Natural killer cell treated with Interleukin-12 subunit alpha and Interleukin-12 subunit beta and Interleukin-15 and Interleukin-18, amount 100 ng/mL, for 72 hours (primary cell): ENCODE measurements at regions not wholly inside any gene's neighbourhood (a gene's known extent, or its start where the extent isn't known, plus 50 kb on each side); places are given as distances from the start of the nearest gene placed in this dataset.

ENCODE experiments used
- ATAC-seq, 2 donors: fragments of 150-1000 bp; cut with Tn5 transposase in 1 of 2; sonication (Bioruptor Pico), chemical (Tn5 transposase) in 1 of 2; 2 replicates each; pipeline ENCODE4 v1.10.0; 2021
- DNase-seq: peaks from one replicate; pipeline ENCODE4 v3.0.0; 2022; ENCODE audit warnings: low spot score
- H3K27ac Mint-ChIP-seq, 2 donors: 1 replicate in 1 of 2; 2 replicates in 1 of 2; pipeline ENCODE4 v1.8.0; 2022; ENCODE audit warnings: mixed read lengths in 2 of 2, mild to moderate bottlenecking in 1 of 2, moderate library complexity in 1 of 2
- H3K27me3 Mint-ChIP-seq, 2 donors: 1 replicate in 1 of 2; 2 replicates in 1 of 2; pipeline ENCODE4 v1.8.0; 2022; ENCODE audit warnings: mixed read lengths in 2 of 2
- H3K36me3 Mint-ChIP-seq: one replicate; pipeline ENCODE4 v1.8.0; 2022; ENCODE audit warnings: mixed read lengths
- H3K4me1 Mint-ChIP-seq, 2 donors: 1 replicate in 1 of 2; 2 replicates in 1 of 2; pipeline ENCODE4 v1.8.0; 2022; ENCODE audit warnings: low read depth in 2 of 2, mixed read lengths in 2 of 2, mild to moderate bottlenecking in 1 of 2
- H3K4me3 Mint-ChIP-seq: one replicate; pipeline ENCODE4 v1.8.0; 2022; ENCODE audit warnings: mixed read lengths
- H3K9me3 Mint-ChIP-seq: 2 replicates; pipeline ENCODE4 v1.8.0; 2022; ENCODE audit warnings: mixed read lengths

- Mint-ChIP-seq H3K36me3 (no peaks in the 10 kb centered on the region), H3K27me3 (peaks cover 8 to 10% of the 10 kb centered on the region in 2 donors), H3K9me3 (no peaks in the 10 kb centered on the region), H3K4me1 (peaks cover 0 to 5% of the 10 kb centered on the region in 2 donors), H3K4me3 (no peak overlapping the region), H3K27ac (no peak overlapping the region)
- ATAC-seq (peak in 1 of 2 donors; percentile 31), DNase-seq (no peak)
These were observed 188.9 kb upstream of the ZBED5 start for GRCh38 chr11:11046781-11047180.

- no peaks in the 10 kb centered on the region for H3K9me3 Mint-ChIP-seq
- no peak for DNase-seq
- H3K36me3 Mint-ChIP-seq: no peaks in the 10 kb centered on the region
- ATAC-seq: peak; percentile 25 to 30
- peaks cover 0 to 5% of the 10 kb centered on the region in 2 donors for H3K4me1 Mint-ChIP-seq
- no peak overlapping the region for H3K27ac Mint-ChIP-seq
- H3K27me3 Mint-ChIP-seq: peaks cover 0 to 7% of the 10 kb centered on the region in 2 donors
- no peak overlapping the region for H3K4me3 Mint-ChIP-seq
These were observed 187.5 kb upstream of the ZBED5 start for GRCh38 chr11:11045156-11045930.

GRCh38 chr11:11044137-11044855, 186.4 kb upstream of the ZBED5 start:
- no peak overlapping the region for H3K27ac Mint-ChIP-seq
- no peaks in the 10 kb centered on the region for H3K9me3 Mint-ChIP-seq
- DNase-seq (no peak), ATAC-seq (peak in 1 of 2 donors; percentile 3)
- H3K27me3 Mint-ChIP-seq: peaks cover 0 to 11% of the 10 kb centered on the region in 2 donors
- no peaks in the 10 kb centered on the region for H3K36me3 Mint-ChIP-seq
- H3K4me1 Mint-ChIP-seq: peaks cover 0 to 5% of the 10 kb centered on the region in 2 donors
- H3K4me3 Mint-ChIP-seq: no peak overlapping the region

GRCh38 chr11:11043721-11044120, 185.9 kb upstream of the ZBED5 start:
- H3K27me3 Mint-ChIP-seq: peaks cover 0 to 11% of the 10 kb centered on the region in 2 donors
- H3K4me1 Mint-ChIP-seq: peaks cover 0 to 5% of the 10 kb centered on the region in 2 donors
- H3K27ac Mint-ChIP-seq: no peak overlapping the region
- H3K4me3 Mint-ChIP-seq: no peak overlapping the region
- no peak for ATAC-seq
- no peak for DNase-seq
- H3K36me3 Mint-ChIP-seq: no peaks in the 10 kb centered on the region
- no peaks in the 10 kb centered on the region for H3K9me3 Mint-ChIP-seq

GRCh38 chr11:11039208-11039965, 181.5 kb upstream of the ZBED5 start:
- DNase-seq: no peak
- H3K4me3 Mint-ChIP-seq: no peak overlapping the region
- no peak overlapping the region for H3K27ac Mint-ChIP-seq
- no peaks in the 10 kb centered on the region for H3K9me3 Mint-ChIP-seq
- peaks cover 12 to 19% of the 10 kb centered on the region in 2 donors for H3K27me3 Mint-ChIP-seq
- no peak for ATAC-seq
- H3K36me3 Mint-ChIP-seq: no peaks in the 10 kb centered on the region
- H3K4me1 Mint-ChIP-seq: no peaks in the 10 kb centered on the region

DNA sequence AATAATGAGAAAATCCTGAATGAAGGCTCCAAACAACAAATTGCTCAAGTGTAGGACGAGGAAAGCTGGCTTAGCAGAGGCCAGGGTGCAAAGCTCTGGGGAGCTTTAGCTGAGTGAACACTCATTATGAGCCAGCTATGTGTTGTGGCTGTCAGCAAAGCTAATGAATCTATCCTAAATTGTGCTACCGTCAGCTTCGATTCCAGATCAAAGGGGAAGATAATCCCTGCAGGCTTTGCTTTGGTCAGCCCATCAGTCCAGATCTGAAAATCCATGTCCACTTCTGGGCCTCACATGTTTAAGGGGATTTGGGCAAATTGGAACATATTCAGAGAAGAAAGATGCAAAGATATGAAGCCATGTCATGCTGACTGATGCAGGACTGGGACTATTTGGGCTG, 180.9 kb upstream of the ZBED5 start:
- H3K27me3 Mint-ChIP-seq: peaks cover 15 to 21% of the 10 kb centered on the region in 2 donors
- no peak for DNase-seq
- H3K27ac Mint-ChIP-seq: no peak overlapping the region
- H3K4me3 Mint-ChIP-seq: no peak overlapping the region
- H3K9me3 Mint-ChIP-seq: no peaks in the 10 kb centered on the region
- ATAC-seq: no peak
- H3K4me1 Mint-ChIP-seq: no peaks in the 10 kb centered on the region
- no peaks in the 10 kb centered on the region for H3K36me3 Mint-ChIP-seq

DNA sequence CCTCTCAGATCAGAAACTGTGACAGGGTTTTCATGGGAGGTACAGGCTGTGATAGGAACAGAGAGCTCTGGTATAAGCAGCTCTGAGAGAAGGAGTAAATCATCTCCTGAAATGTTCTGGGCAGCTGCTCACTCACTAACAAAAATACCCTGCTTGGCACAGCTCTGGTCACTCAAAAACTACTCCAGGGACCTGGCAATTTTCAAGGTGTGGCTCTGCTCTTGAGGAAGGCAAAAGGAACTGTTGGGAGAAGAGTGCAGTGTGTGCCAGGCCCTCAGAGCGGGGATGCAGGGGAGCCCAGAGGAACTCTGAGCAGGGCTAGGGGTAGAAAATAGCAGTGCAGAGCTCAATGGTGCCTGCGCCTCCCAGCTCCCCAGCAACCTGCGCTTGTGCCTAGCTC, 180.5 kb upstream of the ZBED5 start:
- Mint-ChIP-seq H3K9me3 (no peaks in the 10 kb centered on the region), H3K36me3 (no peaks in the 10 kb centered on the region), H3K4me1 (no peaks in the 10 kb centered on the region), H3K4me3 (no peak overlapping the region), H3K27me3 (peaks cover 15 to 21% of the 10 kb centered on the region in 2 donors), H3K27ac (no peak overlapping the region)
- DNase-seq: no peak
- peak in 1 of 2 donors; percentile 53 for ATAC-seq

DNA sequence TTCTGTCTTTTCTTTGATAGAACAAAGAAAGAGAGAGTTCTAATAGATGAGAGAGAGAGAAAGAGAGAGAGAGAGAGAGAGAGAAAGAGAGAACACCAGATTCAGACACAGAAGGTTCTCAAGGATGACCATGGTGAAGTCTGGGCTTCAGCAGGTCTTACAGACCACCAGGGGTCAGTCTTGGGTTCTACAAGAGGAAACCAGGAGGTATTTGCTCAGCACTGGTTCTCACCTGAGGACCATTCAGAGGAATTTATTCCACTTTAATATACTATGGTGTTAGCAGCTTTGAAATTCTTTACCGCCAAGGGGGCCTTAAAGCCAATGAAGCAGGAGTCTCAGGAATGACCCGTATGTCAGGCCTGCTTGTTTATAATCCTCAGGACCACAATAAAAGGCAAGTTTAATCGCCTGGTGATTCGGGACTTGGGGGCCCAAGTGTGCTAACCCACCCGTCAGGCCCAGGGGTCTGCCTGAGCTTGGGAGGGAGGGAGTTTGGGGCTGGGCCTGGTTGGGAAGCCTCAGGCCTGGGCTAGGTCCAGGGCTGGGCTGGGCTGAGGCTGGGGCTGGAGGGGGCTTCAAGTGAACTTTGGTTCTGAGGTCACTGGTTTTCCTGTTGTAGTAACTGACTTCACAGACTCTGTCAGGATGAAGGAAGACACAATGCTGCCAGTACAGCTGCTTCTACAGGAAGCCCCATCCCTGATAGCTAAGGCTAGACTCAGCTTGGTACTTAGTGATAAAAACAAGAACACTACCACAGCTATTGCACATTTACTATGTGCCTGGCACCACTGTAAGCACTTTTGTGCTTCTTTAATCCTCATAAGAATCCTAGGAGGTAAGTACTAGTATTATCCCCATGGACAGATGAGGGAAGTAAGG, 179.2 kb upstream of the ZBED5 start:
- ATAC-seq: peak; percentile 48 to 70
- Mint-ChIP-seq H3K36me3 (no peaks in the 10 kb centered on the region), H3K4me3 (no peak overlapping the region), H3K27ac (no peak overlapping the region), H3K9me3 (no peaks in the 10 kb centered on the region), H3K27me3 (peaks cover 23% of the 10 kb centered on the region in 2 donors), H3K4me1 (no peaks in the 10 kb centered on the region)
- DNase-seq: no peak

DNA sequence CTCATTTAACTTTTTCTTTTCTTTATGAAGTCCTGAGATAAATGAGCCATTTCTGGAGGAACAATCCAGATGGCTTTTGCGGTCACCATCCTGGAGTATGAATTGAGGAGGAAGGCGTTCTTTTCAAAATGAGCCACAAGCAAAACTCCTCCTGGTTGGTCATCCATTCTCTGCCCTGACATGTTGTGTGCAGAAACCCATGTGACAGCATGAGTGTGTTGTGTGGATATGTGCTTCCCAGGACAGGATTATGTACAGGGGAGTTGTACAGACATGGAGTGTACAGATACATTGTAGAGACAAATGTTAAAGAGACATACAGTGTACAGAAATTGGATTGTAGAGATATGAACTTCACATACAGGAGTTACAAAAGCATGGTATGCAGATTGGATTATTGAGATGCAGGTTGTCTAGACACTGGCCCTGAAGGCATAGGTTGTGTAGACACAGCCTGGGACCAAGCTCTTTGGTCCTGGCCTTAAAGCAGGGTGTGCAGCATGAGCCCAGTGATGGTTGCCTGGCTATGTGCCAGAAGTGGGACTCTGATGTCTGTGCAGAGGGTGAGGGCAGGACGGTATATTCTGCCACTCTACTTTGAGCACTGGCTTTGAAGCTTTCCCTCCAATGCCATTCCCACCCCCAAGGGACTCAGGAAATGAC, 178.5 kb upstream of the ZBED5 start:
- no peaks in the 10 kb centered on the region for H3K9me3 Mint-ChIP-seq
- no peak for ATAC-seq
- no peak overlapping the region for H3K4me3 Mint-ChIP-seq
- no peaks in the 10 kb centered on the region for H3K4me1 Mint-ChIP-seq
- no peak overlapping the region for H3K27ac Mint-ChIP-seq
- no peak for DNase-seq
- peaks cover 25% of the 10 kb centered on the region in 2 donors for H3K27me3 Mint-ChIP-seq
- H3K36me3 Mint-ChIP-seq: no peaks in the 10 kb centered on the region

DNA sequence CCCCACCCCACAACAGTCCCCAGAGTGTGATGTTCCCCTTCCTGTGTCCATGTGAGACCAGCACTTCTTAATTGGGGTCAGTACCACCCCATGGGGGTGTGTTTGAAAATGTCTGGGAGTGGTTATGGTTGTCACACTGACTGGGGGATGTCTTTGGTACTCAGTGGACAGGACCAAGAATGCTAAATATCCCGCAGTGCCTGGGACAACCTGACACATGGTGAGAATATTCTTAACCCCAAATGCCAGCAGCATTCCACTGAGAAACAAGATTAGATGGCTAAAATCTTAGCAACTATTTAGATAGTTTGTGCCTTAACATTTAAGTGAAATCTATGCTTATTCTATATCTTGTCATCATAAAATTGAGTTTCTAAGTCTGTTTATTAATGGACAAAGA, 177.5 kb upstream of the ZBED5 start:
- H3K9me3 Mint-ChIP-seq: no peaks in the 10 kb centered on the region
- H3K36me3 Mint-ChIP-seq: no peaks in the 10 kb centered on the region
- H3K27ac Mint-ChIP-seq: no peak overlapping the region
- DNase-seq: no peak
- peaks cover 25% of the 10 kb centered on the region in 2 donors for H3K27me3 Mint-ChIP-seq
- H3K4me3 Mint-ChIP-seq: no peak overlapping the region
- no peak for ATAC-seq
- H3K4me1 Mint-ChIP-seq: no peaks in the 10 kb centered on the region

DNA sequence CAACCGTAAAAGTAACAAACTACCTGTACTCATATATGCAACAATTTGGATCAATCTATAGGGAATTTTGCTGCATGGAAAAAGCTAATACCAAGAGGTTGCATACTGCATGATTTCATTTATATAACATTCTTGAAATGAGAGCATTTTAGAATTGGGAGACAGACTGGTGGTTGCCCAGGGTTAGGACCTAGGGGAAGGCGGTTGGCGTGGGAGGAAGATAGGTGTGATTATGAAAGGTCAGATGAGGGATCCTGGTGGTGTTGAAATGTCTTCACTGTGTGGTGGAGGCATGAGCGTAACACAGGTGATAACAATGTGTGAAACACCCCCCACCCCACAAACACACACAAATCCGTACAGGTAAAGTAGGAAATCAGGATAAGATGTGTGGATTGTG, 176.6 kb upstream of the ZBED5 start:
- DNase-seq (no peak), ATAC-seq (no peak)
- Mint-ChIP-seq H3K27me3 (peaks cover 25% of the 10 kb centered on the region in 2 donors), H3K27ac (no peak overlapping the region), H3K4me1 (no peaks in the 10 kb centered on the region), H3K9me3 (no peaks in the 10 kb centered on the region), H3K4me3 (no peak overlapping the region), H3K36me3 (no peaks in the 10 kb centered on the region)

DNA sequence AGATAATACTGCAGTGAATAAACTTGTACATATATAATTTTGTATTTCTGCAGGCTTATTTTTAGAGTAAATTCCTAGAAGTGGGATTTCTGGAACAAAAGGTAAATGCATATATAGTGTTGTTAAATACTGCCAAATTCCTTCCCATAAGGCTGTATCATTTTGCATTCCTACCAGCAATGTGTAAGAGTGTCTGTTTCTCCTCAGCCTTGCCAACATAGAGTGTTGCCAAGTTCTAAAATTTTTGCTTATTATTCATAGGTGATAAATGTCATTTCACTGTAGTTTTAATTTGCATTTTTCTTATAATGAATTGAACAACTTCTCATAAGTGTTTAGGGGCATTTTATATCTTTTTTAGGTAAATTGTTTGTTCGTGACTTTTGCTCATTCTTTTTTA, 174.2 kb upstream of the ZBED5 start:
- H3K36me3 Mint-ChIP-seq: no peaks in the 10 kb centered on the region
- no peak overlapping the region for H3K4me3 Mint-ChIP-seq
- no peak for ATAC-seq
- DNase-seq: no peak
- H3K4me1 Mint-ChIP-seq: no peaks in the 10 kb centered on the region
- no peak overlapping the region for H3K27ac Mint-ChIP-seq
- H3K9me3 Mint-ChIP-seq: no peaks in the 10 kb centered on the region
- H3K27me3 Mint-ChIP-seq: peaks cover 37 to 38% of the 10 kb centered on the region in 2 donors

- Mint-ChIP-seq H3K9me3 (no peaks in the 10 kb centered on the region), H3K36me3 (no peaks in the 10 kb centered on the region), H3K4me3 (no peak overlapping the region), H3K4me1 (no peaks in the 10 kb centered on the region), H3K27me3 (peaks cover 22% of the 10 kb centered on the region in 2 donors), H3K27ac (no peak overlapping the region)
- no peak for DNase-seq
- ATAC-seq: peak in 1 of 2 donors; percentile 45
These were observed 171.2 kb upstream of the ZBED5 start for GRCh38 chr11:11029027-11029426.
